ENCODE measurements at regions not wholly inside any gene's neighbourhood (a gene's known extent, or its start where the extent isn't known, plus 50 kb on each side); places are given as distances from the start of the nearest gene placed in this dataset.

GRCh38 chr17:5838661-5839300 lies 231.4 kb upstream of the WSCD1 start:
- H3K9me2 ChIP-seq (ENCODE audit: insufficient read depth) = no peaks in the 10 kb centered on the region
- no peaks in the 10 kb centered on the region for H4K20me1 ChIP-seq (ENCODE audit: insufficient read depth)
- no peaks in the 10 kb centered on the region for H3K79me2 ChIP-seq (ENCODE audit: low read depth)
- H3K9me3 ChIP-seq (ENCODE audit: insufficient read depth, low read depth) = no peaks in the 10 kb centered on the region
- TF ChIP-seq, protein P1, sequence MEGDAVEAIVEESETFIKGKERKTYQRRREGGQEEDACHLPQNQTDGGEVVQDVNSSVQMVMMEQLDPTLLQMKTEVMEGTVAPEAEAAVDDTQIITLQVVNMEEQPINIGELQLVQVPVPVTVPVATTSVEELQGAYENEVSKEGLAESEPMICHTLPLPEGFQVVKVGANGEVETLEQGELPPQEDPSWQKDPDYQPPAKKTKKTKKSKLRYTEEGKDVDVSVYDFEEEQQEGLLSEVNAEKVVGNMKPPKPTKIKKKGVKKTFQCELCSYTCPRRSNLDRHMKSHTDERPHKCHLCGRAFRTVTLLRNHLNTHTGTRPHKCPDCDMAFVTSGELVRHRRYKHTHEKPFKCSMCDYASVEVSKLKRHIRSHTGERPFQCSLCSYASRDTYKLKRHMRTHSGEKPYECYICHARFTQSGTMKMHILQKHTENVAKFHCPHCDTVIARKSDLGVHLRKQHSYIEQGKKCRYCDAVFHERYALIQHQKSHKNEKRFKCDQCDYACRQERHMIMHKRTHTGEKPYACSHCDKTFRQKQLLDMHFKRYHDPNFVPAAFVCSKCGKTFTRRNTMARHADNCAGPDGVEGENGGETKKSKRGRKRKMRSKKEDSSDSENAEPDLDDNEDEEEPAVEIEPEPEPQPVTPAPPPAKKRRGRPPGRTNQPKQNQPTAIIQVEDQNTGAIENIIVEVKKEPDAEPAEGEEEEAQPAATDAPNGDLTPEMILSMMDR (conservative IDR thresholded peaks at IDR 0.05) = no peak
- no peak for TF ChIP-seq EZH2 (IDR thresholded peaks at IDR 0.05; ENCODE audit: low read depth)
- no peak overlapping the region for H3K4me2 ChIP-seq
- no peak overlapping the region for H3K4me3 ChIP-seq
- peaks cover 9% of the 10 kb centered on the region for H3K4me1 ChIP-seq (replicated peaks; ENCODE audit: insufficient read depth)
- POLR2A ChIA-PET (ENCODE audit: unreplicated experiment) = no interaction called here
- CTCF ChIA-PET = no interaction called here
- peaks cover 13% of the 10 kb centered on the region; the same call in 1 of the 2 replicates for H3F3A ChIP-seq (ENCODE audit: insufficient read depth, low read depth)
- no peak overlapping the region for H3K27ac ChIP-seq
- no peaks in the 10 kb centered on the region for H3K36me3 ChIP-seq (ENCODE audit: low read depth)
- no TSS peak for BruUV-seq (replicated peaks)
- no peak overlapping the region for H2AFZ ChIP-seq
- H3K27me3 ChIP-seq (ENCODE audit: insufficient read depth, low read depth) = no peaks in the 10 kb centered on the region
- DNase-seq = no peak
- intact Hi-C loops (cut with micrococcal nuclease; ENCODE audit: unreplicated experiment) = no loop called here

DNA sequence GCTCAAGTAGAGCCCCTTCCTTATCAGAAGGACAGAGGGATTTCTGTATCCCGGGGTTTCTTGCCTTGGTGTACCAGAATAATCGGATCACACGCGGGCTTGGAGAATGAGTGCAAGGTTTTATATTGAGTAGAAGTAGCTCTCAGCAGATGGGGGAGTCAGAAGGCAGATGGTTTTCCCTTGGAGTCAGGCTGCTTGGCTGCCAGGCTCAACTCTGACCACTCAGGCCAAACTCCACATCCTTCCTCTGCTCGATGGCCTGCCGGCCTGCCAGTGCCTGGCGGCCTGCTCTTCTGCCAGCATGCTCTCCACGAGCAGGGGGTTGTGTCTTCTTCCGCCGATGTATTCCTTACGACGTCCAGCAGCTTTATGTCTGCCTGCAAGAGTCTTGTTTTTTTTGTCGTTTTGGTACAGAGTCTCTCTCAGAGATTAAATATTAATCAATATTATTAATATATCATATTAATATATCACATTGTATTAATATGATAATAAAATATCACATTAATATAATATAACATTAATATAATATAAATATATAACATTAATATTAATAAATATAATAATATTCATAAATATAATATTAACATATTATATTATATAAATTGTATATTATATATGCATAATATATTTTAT lies 229.2 kb upstream of the WSCD1 start:
- H3K4me1 ChIP-seq (replicated peaks; ENCODE audit: insufficient read depth) = no peaks in the 10 kb centered on the region; the same call in 1 of the 2 replicates
- TF ChIP-seq EZH2 (IDR thresholded peaks at IDR 0.05; ENCODE audit: low read depth) = no peak
- TF ChIP-seq, protein P1 (conservative IDR thresholded peaks at IDR 0.05) = no peak
- no peak overlapping the region for H3K4me3 ChIP-seq
- no peaks in the 10 kb centered on the region for H3K36me3 ChIP-seq (ENCODE audit: low read depth)
- H3K4me2 ChIP-seq = no peak overlapping the region
- H3F3A ChIP-seq (ENCODE audit: insufficient read depth, low read depth) = peaks cover 8% of the 10 kb centered on the region; the same call in 1 of the 2 replicates
- no peaks in the 10 kb centered on the region for H3K9me3 ChIP-seq (ENCODE audit: insufficient read depth, low read depth)
- no peaks in the 10 kb centered on the region for H3K79me2 ChIP-seq (ENCODE audit: low read depth)
- H3K27ac ChIP-seq = no peak overlapping the region
- no peaks in the 10 kb centered on the region for H4K20me1 ChIP-seq (ENCODE audit: insufficient read depth)
- H2AFZ ChIP-seq = no peak overlapping the region
- intact Hi-C loops (cut with micrococcal nuclease; ENCODE audit: unreplicated experiment) = no loop called here
- no peak for DNase-seq
- POLR2A ChIA-PET (ENCODE audit: unreplicated experiment) = interaction anchor here (0.5 kb wide), 1 partner anchor 1001 kb away, joined by 3 read pairs; no protein-coding TSS in a partner anchor
- no TSS peak for BruUV-seq (replicated peaks)
- H3K9me2 ChIP-seq (ENCODE audit: insufficient read depth) = no peaks in the 10 kb centered on the region
- CTCF ChIA-PET = no interaction called here
- no peaks in the 10 kb centered on the region for H3K27me3 ChIP-seq (ENCODE audit: insufficient read depth, low read depth)

GRCh38 chr17:5841862-5842261 lies 228.3 kb upstream of the WSCD1 start:
- no TSS peak for BruUV-seq (replicated peaks)
- Histone ChIP-seq H3K4me3 (no peak overlapping the region), H3K27me3 (ENCODE audit: insufficient read depth, low read depth) (no peaks in the 10 kb centered on the region), H3K79me2 (ENCODE audit: low read depth) (no peaks in the 10 kb centered on the region), H3K9me3 (ENCODE audit: insufficient read depth, low read depth) (no peaks in the 10 kb centered on the region), H3K36me3 (ENCODE audit: low read depth) (no peaks in the 10 kb centered on the region), H3K9me2 (ENCODE audit: insufficient read depth) (no peaks in the 10 kb centered on the region), H3K4me2 (no peak overlapping the region), H4K20me1 (ENCODE audit: insufficient read depth) (no peaks in the 10 kb centered on the region), H3K27ac (no peak overlapping the region), H3K4me1 (replicated peaks; ENCODE audit: insufficient read depth) (no peaks in the 10 kb centered on the region; the same call in 1 of the 2 replicates), H2AFZ (no peak overlapping the region), H3F3A (ENCODE audit: insufficient read depth, low read depth) (peaks cover 8% of the 10 kb centered on the region; the same call in 1 of the 2 replicates)
- intact Hi-C loops (cut with micrococcal nuclease; ENCODE audit: unreplicated experiment) = no loop called here
- ChIA-PET CTCF (no interaction called here), POLR2A (ENCODE audit: unreplicated experiment) (no interaction called here)
- TF ChIP-seq EZH2 (IDR thresholded peaks at IDR 0.05; ENCODE audit: low read depth) = no peak
- TF ChIP-seq, protein P1 (conservative IDR thresholded peaks at IDR 0.05) = no peak
- no peak for DNase-seq
